ACC112 (cell line): ENCODE measurements at regions not wholly inside any gene's neighbourhood (a gene's known extent, or its start where the extent isn't known, plus 50 kb on each side); places are given as distances from the start of the nearest gene placed in this dataset.
"Not testable (repeated sequence)": the region's sequence is repeated elsewhere in the genome, so short reads cannot be mapped to it uniquely, and the experiment has no call there.

Source experiments
- H2AFZ ChIP-seq: fragments of 200-600 bp; sonication (generic); one replicate; pipeline ENCODE4 v1.6.0; 2017; ENCODE audit warnings: antibody characterized with exemption, low read length; ENCODE audit not compliant: unreplicated experiment
- H3K27ac ChIP-seq: fragments of 200-600 bp; sonication (generic); 2 replicates; pipeline ENCODE4 v1.5.1; 2014; ENCODE audit warnings: low read depth, mild to moderate bottlenecking, antibody characterized with exemption, low read length, moderate library complexity
- H3K27me3 ChIP-seq: fragments of 200-600 bp; sonication (generic); 2 replicates; pipeline ENCODE4 v1.6.1; 2014; ENCODE audit warnings: mild to moderate bottlenecking, antibody characterized with exemption, low read length, moderate library complexity, mixed read lengths; ENCODE audit not compliant: insufficient read depth
- H3K36me3 ChIP-seq: fragments of 200-600 bp; sonication (generic); 2 replicates; pipeline ENCODE4 v1.6.1; 2016; ENCODE audit warnings: mild to moderate bottlenecking, antibody characterized with exemption, low read length, moderate library complexity, mixed read lengths; ENCODE audit not compliant: insufficient read depth
- H3K4me1 ChIP-seq: fragments of 200-600 bp; sonication (generic); one replicate; pipeline ENCODE4 v1.6.1; 2016; ENCODE audit warnings: low read length, mixed read lengths; ENCODE audit not compliant: insufficient read depth, unreplicated experiment, control insufficient read depth
- H3K4me3 ChIP-seq: fragments of 200-600 bp; sonication (generic); 2 replicates; pipeline ENCODE4 v1.5.1; 2014; ENCODE audit warnings: mild to moderate bottlenecking, low read depth, low read length
- H3K79me2 ChIP-seq: fragments of 200-600 bp; sonication (generic); one replicate; pipeline ENCODE4 v1.6.0; 2016; ENCODE audit warnings: low read length; ENCODE audit not compliant: control insufficient read depth, unreplicated experiment, insufficient read depth

DNA sequence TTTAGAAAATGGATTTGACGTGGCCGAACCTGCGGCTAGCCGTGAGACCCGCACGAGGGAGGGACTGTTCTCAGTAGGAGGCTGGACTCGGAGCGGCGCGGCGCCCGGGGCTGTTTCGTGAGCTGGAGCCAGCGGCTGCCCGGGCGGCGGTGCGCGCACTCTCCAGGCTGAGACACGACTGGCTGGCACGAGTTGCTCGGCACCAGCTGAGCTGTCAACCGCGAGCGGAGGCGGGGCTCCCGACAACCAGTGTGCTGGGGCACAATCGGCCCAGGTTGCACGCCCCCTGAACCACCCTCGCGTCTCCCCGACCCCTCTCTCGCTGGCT is 58.5 kb upstream of the NBPF26 start:
- peak overlapping the region; percentile 43; the same call in 1 of the 2 replicates for H3K4me3 ChIP-seq
- H3K79me2 ChIP-seq, H3K27ac ChIP-seq, H3K27me3 ChIP-seq, H3K4me1 ChIP-seq, H3K36me3 ChIP-seq, H2AFZ ChIP-seq: not testable (repeated sequence)

DNA sequence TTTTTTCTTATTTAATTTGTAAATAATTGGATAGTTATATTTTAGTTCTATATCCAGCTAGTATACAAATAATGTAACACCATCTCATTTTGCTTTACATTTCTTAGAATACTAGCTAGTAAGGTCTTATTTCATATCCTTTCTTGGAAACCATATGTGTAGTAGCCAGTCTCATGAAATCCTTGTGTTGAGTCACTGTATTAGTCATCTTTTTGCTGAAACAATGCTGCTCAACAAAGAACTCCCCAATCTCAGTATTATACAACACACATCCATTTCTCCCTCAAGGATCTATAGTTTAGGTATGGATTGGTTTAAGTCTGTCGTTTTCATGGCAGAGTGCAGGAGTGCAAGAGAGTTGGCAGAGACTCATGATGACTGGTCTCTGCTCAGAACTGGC is 55.6 kb upstream of the NBPF26 start:
- H3K27me3 ChIP-seq, H3K4me1 ChIP-seq, H3K4me3 ChIP-seq, H3K79me2 ChIP-seq, H2AFZ ChIP-seq, H3K27ac ChIP-seq, H3K36me3 ChIP-seq: not testable (repeated sequence)
